ENCODE measurements at regions not wholly inside any gene's neighbourhood (a gene's known extent, or its start where the extent isn't known, plus 50 kb on each side); places are given as distances from the start of the nearest gene placed in this dataset.
"Not testable (repeated sequence)": the region's sequence is repeated elsewhere in the genome, so short reads cannot be mapped to it uniquely, and the experiment has no call there.

GRCh38 chr6:58073263-58073662, 755.8 kb downstream of the PRIM2 start:
- TF ChIP-seq POLR2A (IDR thresholded peaks at IDR 0.05; ENCODE audit: extremely low read depth, insufficient read length) (no peak), MAX (IDR thresholded peaks at IDR 0.05; ENCODE audit: low read depth, low read length) (no peak), CTCF (IDR thresholded peaks at IDR 0.05; ENCODE audit: low read depth, low read length) (no peak)
- no peak overlapping the region for H3K4me3 ChIP-seq (ENCODE audit: low read depth, low read length)
- DNase-seq (ENCODE audit: low read depth): no peak

GRCh38 chr6:58090067-58090466, 772.6 kb downstream of the PRIM2 start:
- not testable (repeated sequence) for DNase-seq (ENCODE audit: low read depth)

GRCh38 chr6:58097251-58097650, 779.8 kb downstream of the PRIM2 start:
- not testable (repeated sequence) for DNase-seq (ENCODE audit: low read depth); H3K4me3 ChIP-seq (ENCODE audit: low read depth, low read length)

More at GRCh38 chr6:58090067-58090466, 772.6 kb downstream of the PRIM2 start:
- H3K4me3 ChIP-seq (ENCODE audit: low read depth, low read length): not testable (repeated sequence)

GRCh38 chr6:58113960-58114359, 796.5 kb downstream of the PRIM2 start:
- no peak overlapping the region for H3K4me3 ChIP-seq (ENCODE audit: low read depth, low read length)
- no peak for TF ChIP-seq MYC (IDR thresholded peaks at IDR 0.05; ENCODE audit: low read depth, low read length)
- DNase-seq (ENCODE audit: low read depth): no peak

GRCh38 chr6:58117162-58117561, 799.7 kb downstream of the PRIM2 start:
- H3K4me3 ChIP-seq (ENCODE audit: low read depth, low read length); DNase-seq (ENCODE audit: low read depth): not testable (repeated sequence)

GRCh38 chr6:58121616-58122015, 804.2 kb downstream of the PRIM2 start:
- not testable (repeated sequence) for H3K4me3 ChIP-seq (ENCODE audit: low read depth, low read length); DNase-seq (ENCODE audit: low read depth)

- not testable (repeated sequence) for H3K4me3 ChIP-seq (ENCODE audit: low read depth, low read length); DNase-seq (ENCODE audit: low read depth)
Measured at GRCh38 chr6:58123770-58124169, 806.3 kb downstream of the PRIM2 start.

GRCh38 chr6:58128549-58128948, 811.1 kb downstream of the PRIM2 start:
- DNase-seq (ENCODE audit: low read depth); H3K4me3 ChIP-seq (ENCODE audit: low read depth, low read length): not testable (repeated sequence)

- DNase-seq (ENCODE audit: low read depth); H3K4me3 ChIP-seq (ENCODE audit: low read depth, low read length): not testable (repeated sequence)
Measured at GRCh38 chr6:58129098-58129497, 811.7 kb downstream of the PRIM2 start.

- not testable (repeated sequence) for H3K4me3 ChIP-seq (ENCODE audit: low read depth, low read length); DNase-seq (ENCODE audit: low read depth)
Measured at GRCh38 chr6:58139746-58140145, 822.3 kb downstream of the PRIM2 start.

- DNase-seq (ENCODE audit: low read depth): not testable (repeated sequence)
Measured at GRCh38 chr6:58171025-58171424, 853.6 kb downstream of the PRIM2 start.

GRCh38 chr6:58181557-58182065, 864.2 kb downstream of the PRIM2 start:
- H3K4me3 ChIP-seq (ENCODE audit: low read depth, low read length); DNase-seq (ENCODE audit: low read depth): not testable (repeated sequence)

More at GRCh38 chr6:58171025-58171424, 853.6 kb downstream of the PRIM2 start:
- H3K4me3 ChIP-seq (ENCODE audit: low read depth, low read length): not testable (repeated sequence)

- DNase-seq (ENCODE audit: low read depth): not testable (repeated sequence)
Measured at GRCh38 chr6:58185300-58185699, 867.9 kb downstream of the PRIM2 start.

GRCh38 chr6:58193209-58193608, 875.8 kb downstream of the PRIM2 start:
- DNase-seq (ENCODE audit: low read depth); H3K4me3 ChIP-seq (ENCODE audit: low read depth, low read length): not testable (repeated sequence)

More at GRCh38 chr6:58185300-58185699, 867.9 kb downstream of the PRIM2 start:
- not testable (repeated sequence) for H3K4me3 ChIP-seq (ENCODE audit: low read depth, low read length)
